ENCODE measurements at regions not wholly inside any gene's neighbourhood (a gene's known extent, or its start where the extent isn't known, plus 50 kb on each side); places are given as distances from the start of the nearest gene placed in this dataset.

GRCh38 chr1:170604065-170604464 is 59.9 kb upstream of the PRRX1 start:
- no peak overlapping the region for H3K4me3 ChIP-seq (ENCODE audit: low read depth, low read length)
- peak; percentile 9 for DNase-seq (ENCODE audit: low read depth)
- no peak for TF ChIP-seq CTCF (conservative IDR thresholded peaks at IDR 0.05; ENCODE audit: low read depth, low read length)

GRCh38 chr1:170604889-170605288 is 59.0 kb upstream of the PRRX1 start:
- no peak for DNase-seq (ENCODE audit: low read depth)
- no peak overlapping the region for H3K4me3 ChIP-seq (ENCODE audit: low read depth, low read length)
- no peak for TF ChIP-seq CTCF (conservative IDR thresholded peaks at IDR 0.05; ENCODE audit: low read depth, low read length)

Data from choroid plexus epithelial cell (primary cell).